Adrenal gland (tissue), 5 donors: ENCODE measurements at regions not wholly inside any gene's neighbourhood (a gene's known extent, or its start where the extent isn't known, plus 50 kb on each side); places are given as distances from the start of the nearest gene placed in this dataset.

Experiments
- POLR2A ChIP-seq, 2 donors: fragments of 450-650 bp; IDR thresholded peaks; one replicate each; pipeline ENCODE4 v1.6.1; 2017; ENCODE audit warnings: antibody characterized with exemption in 2 of 2, mild to moderate bottlenecking in 2 of 2, moderate library complexity in 1 of 2
- TF ChIP-seq, protein P1 (sequence below), 6 experiments: fragments of 450-650 bp in 4 of 6; fragments of 200-600 bp in 2 of 6; sonication (generic) in 1 of 6; IDR thresholded peaks; 1 replicate in 5 of 6; 2 replicates in 1 of 6; pipeline versions ENCODE4 v1.5.1 to v1.8.0; 2016 to 2021; ENCODE audit warnings: antibody characterized with exemption in 6 of 6, mild to moderate bottlenecking in 2 of 6, moderate library complexity in 1 of 6
- donor health status: DM: no; HTN: no; CAD: no.

DNA sequence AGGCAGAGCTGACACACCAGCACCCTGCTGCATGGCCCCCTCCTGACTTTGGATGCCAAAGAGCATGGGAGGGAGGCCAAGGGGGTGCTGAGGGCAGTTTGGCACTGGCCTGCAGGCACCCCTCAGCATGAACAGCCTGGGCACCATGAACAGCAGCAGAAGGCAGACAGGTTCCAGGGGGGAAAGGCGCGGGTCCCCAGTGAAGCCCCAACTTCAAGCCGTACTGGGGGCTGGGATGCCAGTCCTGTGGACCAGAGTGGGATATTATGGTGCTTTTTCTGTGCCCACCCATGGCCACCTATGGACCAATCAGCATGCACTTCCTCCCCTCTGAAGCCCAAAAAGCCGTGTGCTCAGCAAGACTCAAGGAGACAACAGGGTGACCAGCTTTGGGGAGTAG is 389.9 kb downstream of the TEX13C start:
- TF ChIP-seq POLR2A (IDR thresholded peaks at IDR 0.05): no peak
- TF ChIP-seq, protein P1, sequence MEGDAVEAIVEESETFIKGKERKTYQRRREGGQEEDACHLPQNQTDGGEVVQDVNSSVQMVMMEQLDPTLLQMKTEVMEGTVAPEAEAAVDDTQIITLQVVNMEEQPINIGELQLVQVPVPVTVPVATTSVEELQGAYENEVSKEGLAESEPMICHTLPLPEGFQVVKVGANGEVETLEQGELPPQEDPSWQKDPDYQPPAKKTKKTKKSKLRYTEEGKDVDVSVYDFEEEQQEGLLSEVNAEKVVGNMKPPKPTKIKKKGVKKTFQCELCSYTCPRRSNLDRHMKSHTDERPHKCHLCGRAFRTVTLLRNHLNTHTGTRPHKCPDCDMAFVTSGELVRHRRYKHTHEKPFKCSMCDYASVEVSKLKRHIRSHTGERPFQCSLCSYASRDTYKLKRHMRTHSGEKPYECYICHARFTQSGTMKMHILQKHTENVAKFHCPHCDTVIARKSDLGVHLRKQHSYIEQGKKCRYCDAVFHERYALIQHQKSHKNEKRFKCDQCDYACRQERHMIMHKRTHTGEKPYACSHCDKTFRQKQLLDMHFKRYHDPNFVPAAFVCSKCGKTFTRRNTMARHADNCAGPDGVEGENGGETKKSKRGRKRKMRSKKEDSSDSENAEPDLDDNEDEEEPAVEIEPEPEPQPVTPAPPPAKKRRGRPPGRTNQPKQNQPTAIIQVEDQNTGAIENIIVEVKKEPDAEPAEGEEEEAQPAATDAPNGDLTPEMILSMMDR (IDR thresholded peaks at IDR 0.05): no peak
